ENCODE measurements at regions not wholly inside any gene's neighbourhood (a gene's known extent, or its start where the extent isn't known, plus 50 kb on each side); places are given as distances from the start of the nearest gene placed in this dataset.
"Not testable (repeated sequence)": the region's sequence is repeated elsewhere in the genome, so short reads cannot be mapped to it uniquely, and the experiment has no call there.

DNA sequence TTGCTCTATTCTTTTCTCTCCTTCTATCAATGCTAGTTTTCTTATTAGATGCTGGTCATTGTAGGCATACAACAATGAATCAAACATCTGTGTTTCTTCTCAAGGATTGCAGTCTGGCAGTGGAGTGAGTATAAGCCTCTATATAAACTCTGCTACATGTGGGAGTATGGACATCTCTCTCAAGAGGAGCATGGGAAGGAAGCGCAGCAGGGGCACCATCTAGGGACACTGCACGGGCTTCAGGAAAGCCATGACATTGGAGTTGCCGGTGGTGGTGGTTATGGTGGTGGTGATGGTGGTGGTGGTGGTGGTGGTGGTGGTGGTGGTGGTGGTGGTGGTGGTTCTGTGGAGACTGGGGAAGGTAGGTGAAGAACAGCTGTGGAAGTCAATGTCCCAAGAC lies 462.6 kb downstream of the RNF144A start:
- DNase-seq (ENCODE audit: low spot score): no peak

DNA sequence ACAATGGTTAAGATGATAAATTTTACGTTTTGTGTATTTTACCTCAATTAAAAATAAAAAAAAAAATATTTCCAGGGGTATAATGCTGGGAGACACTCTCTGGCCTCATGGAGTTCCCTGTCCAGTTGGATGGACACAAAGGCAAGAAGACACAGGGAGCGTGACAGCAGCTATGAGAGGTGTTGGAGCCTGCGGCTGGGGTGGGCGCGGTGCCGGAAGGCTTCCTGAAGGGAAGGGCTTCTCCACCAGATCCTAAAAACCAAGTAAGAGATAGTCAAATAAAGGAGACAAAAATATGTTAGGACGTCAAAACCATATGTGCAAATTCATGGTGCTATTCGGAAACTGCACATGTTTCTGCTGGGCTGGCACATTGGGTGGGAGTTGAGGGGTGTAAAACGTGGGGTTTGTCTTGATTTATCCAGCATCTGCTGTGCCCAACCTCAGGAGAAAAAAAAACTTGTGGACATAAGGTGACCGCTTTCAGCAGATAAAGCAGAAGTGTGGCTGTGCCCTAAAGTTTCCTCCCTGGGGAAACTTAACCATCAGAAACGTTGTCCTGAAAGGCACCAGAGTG lies 467.6 kb downstream of the RNF144A start:
- no peak for DNase-seq (ENCODE audit: low spot score)

DNA sequence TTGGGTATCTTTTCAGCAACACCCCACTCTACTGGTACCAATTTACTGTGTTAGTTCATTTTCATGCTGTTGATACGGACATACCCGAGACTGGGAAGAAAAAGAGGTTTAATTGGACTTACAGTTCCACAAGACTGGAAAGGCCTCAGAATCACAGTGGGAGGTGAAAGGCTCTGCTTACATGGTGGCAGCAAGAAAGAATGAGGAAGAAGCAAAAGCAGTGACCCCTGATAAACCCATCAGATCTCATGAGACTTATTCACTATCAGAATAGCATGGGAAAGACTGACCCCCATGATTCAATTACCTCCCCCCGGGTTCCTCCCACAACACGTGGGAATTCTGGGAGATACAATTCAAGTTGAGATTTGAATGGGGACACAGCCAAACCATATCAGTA lies 473.1 kb downstream of the RNF144A start:
- not testable (repeated sequence) for DNase-seq (ENCODE audit: low spot score)

DNA sequence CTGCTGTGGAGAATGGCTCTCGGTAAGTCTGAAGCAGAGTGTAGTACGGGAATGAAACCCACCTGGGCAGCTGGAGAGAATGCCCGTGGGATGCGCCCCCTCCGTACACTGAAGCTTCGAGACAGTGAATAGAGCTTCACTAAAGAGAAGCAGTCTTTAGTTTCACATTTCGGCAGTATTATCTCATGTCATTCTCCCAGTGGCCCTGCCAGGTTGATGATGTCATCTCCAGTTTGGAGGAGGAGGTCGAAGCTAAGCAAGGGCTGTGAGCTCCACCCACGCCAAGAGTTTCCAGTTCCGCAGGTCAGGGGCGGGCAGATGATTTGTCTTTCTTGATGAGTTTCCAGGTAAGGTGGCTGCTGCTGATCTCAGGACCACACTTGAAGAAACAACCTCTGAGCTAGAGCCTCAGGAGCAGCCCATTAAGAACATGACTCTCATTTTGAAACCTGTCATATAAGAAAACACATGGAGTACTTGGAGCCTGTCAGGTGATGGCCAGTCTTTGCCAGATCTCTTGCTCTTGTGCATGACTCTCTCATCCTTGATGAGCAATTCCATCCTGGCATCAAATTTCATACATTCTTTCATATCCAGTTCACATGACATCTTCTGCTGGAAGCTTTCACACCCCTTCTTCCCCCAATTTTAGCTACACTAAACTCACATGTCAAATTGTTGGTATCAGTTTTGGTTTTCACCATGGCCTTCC lies 475.0 kb downstream of the RNF144A start:
- peak; percentile 2 for DNase-seq (ENCODE audit: low spot score)

DNA sequence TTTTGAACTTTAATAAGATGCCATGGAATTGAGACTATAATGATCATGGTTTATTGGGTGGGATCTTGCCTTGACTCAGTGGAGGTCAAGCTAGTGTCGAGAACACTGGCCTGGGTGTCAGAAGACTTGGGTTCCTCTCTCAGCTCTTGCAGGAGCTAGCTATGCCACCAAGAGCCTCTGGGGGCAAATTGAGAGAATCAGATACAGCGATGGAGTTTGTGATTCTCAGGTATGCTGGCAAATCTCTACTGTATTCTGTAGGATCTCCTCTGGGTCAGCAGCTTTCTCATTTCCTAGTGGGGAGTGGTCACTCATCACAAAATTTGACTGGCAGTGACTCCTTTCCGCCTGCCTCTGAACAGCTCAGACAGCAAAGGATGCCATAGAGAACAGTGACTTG lies 477.0 kb downstream of the RNF144A start:
- no peak for DNase-seq (ENCODE audit: low spot score)

DNA sequence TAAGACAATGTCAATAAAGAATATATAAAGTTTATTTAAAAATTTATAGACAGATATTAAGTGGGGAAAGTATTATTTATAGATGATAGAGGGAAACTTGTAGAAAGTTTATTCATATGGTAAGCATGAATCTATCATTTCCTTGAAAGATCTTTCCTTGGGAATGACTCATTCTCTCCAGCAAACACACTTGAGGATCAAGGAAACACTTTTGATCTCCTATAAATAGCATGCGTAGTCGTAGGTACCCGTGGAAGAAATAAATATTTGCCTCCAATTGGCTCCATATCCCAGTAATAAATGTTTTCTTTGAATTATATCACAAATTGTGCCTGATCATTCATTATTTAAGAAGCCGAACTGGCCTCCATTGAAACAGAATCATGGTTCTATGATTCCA lies 483.4 kb downstream of the RNF144A start:
- DNase-seq (ENCODE audit: low spot score): no peak

DNA sequence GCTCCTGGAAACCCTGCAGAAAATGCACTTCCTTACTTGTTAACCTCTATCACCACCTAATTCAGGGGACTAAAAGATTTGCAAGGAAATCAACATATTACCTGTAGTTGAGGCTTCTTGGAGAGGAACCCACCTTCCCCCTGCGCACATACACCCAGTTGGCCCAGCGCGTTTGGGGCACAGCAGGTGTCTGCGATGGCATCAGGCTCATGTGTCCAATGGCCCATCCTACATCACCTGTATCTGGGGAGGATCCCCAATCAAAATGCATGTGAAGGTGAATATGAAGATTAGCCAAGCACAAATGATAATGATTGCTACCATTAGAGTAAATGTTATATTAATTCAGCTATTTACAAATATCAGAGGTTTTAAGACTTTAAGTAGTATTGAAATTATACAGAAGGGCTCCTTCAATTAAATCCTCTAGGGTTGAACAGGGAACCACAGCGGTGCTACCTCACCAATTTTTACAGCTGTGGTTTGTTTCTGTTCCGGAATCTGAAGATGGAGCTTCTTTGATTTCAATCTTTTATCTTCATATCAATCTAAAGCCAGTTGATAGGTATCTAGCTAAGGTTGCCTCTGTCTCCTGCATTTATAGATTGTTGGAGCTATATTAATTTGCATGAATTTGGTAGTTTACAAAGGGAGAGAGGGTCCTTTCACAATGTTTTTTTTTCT lies 486.0 kb downstream of the RNF144A start:
- no peak for DNase-seq (ENCODE audit: low spot score)

DNA sequence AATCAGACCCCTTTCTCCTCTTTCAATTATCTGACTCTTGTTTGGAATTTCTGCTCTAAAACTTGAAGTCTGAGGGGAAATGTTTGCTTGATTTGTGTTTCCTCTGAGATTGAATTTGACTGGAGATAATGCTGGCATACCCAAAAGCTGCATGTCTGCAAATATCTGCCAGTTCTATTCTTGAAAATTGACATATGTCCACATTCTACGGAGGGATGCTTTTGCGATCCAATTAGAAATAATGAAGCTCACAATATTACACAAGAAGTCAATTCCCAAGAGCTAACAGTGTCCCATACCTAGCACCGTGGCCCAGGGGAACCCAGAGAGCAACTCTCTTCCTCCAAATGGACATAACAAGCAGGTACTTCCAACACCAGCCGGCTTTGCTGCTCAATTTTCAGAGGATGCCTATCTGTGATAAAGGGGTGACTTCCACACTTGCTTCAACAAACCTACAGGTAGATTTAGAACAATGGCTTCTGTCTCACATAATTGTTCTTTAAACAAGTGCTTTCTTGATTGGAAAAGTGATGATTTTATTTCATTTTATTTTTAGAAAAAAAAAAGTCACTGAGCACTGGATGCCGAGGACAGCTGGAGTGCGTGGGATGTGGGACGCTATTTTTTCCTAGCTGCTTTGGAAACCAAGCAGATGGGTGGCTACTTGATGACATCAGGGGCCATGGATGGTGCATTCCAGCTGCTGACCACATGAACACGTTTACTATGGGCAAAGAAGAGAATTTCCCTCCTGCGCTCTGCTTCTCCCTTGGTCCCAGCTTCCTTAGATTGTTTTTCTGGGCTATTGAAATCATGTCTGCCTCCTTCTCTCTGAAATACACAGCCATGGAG lies 488.9 kb downstream of the RNF144A start:
- no peak for DNase-seq (ENCODE audit: low spot score)

DNA sequence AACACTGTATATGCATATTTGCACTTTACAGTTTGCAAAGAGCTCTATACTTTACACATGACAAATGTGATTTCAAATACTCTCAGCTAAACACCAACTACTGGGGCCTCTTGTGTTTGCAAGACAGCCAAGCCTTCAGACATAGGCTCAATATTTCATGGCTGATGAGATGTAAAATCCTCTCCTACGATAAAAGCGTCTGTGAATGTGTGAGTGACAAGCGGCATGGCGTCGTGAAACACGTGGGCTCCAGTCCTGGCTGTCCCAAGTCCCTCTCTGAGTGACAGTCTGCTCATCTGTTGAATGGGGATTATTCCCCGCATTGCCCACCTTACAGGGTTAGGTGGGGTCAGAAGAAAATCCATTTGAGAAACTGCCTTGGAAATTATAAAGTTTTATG lies 489.8 kb downstream of the RNF144A start:
- DNase-seq (ENCODE audit: low spot score): no peak

DNA sequence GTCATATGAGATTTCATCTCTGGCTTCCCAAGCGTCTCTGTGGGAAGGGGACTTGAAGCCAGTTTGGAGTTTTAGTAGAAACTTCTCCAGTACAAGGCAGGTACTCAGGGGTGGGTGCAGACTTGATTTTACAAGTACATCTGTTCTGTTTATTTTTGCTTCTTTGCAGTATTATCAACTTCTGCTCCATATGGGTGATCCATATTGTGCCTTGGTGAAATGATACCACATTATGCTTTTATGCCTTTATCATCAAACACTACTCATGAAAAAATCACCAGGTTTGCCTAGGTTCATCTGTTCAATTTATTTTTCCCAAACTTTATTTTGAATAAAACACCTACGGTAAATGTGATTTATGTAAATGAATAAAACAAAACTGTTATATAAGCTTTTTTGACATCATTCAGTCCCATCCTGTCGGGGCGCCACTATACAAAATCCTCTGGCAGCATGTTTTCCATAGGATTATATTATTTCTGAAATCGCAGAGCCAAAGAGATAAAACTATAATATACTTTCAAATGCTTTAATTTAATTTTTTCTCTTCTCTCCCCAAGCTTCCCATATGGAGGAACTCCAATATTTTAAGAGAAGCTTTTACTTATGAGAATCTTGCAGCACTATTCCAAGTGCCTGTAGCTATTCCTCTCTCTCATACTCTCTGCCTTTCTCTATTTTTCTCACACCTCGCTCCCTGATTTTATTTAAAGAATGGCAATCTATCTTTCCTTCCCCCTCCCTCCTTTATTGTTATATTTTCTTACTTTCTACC lies 490.9 kb downstream of the RNF144A start:
- no peak for DNase-seq (ENCODE audit: low spot score)

DNA sequence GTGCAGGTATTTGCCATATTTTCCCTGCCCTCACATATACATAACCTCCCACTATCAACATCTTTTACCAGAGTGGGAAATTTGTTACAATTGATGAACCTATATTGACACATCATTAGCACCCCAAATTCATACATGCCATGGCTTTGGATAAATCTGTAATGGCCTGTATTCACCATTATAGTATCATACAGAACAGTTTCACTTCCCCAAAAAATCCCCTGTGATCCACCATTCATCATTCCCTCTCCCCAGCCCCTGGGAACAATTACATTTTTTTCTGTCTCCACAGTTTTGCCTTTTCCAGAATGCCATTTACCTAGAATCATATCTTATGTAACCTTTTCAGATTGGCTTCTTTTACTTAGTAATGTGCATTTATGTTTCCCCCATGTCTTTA lies 494.5 kb downstream of the RNF144A start:
- no peak for DNase-seq (ENCODE audit: low spot score)

DNA sequence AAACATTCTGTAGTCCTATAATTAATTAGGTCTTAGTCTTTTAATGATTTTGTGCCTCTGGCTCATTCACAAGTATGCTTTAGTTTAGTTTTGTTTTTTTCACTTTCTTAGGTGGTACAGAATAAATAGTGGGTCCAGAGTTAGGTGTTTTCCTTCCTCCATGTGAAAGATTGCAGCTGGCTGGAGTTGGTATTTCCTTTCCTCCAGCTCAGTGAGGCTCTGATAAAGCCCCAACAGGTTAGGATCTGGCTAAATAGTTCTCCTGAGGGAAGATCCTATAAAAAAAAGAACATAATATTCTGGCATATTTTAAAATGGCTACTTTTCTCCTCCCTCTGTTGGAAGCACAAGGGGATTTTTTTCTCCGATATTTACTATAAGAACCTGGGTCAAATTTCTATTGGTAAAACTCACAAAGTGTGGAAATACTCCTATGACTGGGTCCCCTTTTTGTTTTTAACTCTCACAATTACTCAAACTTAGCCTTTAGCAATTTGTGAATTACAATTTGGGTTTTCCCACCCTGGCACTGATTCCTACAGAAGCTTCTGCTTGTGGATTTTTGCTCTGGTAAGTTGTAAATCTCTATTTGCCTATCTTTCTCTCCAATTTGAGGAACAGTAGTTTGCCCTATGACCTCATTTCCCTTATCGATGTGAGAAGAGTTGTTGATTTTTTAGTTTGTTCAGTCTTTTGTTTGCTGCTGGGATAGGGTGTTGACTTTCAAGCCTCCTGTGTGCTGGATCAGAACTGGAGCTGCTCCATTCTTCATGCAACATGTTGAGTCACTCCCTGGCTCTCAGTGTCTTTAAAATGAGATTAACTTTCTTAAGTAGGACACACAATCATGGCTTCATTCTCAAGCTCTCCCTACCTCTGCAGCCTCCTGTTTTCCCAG lies 500.9 kb downstream of the RNF144A start:
- no peak for DNase-seq (ENCODE audit: low spot score)

DNA sequence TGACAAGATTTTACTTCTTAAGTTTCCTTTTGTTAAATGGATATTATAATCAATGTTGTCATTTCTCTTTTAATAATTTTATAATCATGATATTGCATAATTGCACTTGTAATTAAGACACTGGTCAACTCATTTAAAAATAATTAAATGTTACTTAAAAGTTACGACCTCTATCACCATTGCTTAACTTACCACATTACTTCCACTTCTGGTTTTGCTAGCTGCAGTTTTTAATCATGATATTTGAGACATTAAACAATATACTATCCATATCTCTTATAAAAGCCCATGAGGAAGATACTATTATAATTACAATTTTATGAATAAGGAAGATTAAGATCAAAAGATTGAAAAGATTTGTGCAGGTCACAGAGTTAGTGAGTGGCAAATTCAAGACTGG lies 502.0 kb downstream of the RNF144A start:
- no peak for DNase-seq (ENCODE audit: low spot score)

DNA sequence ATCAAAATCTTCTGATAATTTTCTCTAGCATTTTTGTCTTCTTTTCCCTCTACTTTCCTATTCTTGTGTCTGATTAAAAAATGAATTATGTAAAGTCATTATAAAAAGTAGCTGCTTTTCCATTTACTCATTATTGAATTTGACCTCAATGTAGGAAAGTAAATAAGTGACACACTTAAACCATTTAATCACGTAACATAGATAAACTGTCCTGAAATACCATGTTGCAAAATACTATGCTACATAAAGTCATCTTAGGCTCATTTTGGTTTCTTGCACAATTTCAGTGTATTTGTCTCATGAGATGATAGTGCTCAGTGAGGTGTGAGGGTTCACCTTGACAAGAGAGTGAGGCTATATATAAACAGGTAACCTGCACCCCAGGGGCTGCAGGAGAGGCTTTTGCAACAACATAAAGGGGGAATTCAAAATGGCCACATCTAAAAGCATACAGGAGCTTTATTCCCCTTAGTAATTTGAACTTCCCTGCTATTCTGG lies 502.7 kb downstream of the RNF144A start:
- DNase-seq (ENCODE audit: low spot score): no peak

DNA sequence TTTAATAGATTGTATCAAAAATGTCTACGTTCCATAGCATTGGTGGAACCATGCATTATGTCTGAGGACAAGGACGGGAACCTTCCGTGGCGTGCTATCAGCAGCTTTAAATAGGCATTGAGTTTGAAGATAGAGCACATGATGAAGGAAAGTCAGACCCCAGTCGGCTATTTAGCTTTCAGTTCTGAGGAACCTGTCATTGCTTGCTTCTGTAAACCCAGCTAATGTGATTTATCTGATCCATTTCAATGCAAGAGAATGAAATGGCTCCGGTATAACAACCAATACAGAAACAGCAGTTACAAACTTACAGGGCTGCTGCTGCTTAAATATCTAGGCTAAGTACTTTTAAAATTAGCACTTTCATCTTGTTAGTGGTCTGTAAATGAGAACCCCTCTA lies 503.3 kb downstream of the RNF144A start:
- DNase-seq (ENCODE audit: low spot score): no peak

DNA sequence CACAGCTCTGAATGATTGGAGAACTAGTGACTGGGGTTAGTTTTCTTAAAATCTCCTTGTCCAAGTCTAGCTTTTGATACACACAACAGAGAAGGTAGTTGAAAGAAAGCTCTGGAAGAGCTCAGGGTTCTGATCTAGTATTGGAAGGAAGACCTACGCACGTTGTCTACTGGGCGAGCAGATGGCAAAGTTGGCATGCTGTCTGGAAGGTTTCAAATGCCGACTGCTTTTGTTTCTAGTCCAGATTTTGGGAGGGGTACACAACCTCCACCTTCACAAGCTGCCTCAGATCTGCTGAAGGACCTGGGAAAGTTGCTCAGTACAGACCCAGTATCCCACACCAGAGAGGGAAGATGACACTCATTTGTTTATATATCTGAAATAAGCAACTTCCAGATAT lies 507.3 kb downstream of the RNF144A start:
- DNase-seq (ENCODE audit: low spot score): no peak

DNA sequence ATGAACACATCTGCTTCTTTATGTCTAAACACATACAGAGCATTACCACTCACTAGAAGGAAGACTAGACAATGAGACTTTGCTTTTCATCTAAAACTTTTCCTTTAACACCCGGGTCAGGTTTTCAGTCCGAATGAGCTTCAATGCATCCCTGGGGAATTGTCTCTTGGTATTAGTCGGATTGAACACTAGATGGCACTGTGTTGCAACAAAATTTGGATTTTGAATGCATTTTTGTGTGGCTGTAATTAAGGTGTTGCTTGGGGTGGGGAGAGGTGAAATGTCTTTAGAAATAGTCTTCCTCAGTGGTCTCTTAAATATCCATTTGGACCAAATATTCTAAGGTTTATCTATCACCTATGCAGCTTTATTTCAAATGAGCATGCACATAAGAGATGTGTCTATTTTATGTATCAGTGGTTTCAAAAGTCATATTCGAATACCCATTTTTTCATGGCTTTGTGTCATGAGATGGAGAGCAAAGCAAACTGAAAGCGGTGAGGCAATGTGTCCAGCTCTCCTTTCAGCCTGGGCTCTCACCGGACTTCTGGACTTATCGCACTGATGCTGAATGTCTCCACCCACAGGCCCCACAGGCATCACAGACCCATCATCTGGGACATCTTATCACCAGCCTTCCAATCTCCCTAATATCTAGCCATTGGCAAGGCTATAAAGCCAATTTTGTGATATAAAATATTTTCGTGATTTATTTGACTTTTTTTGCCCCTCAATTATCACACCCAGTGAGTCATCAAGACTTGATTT lies 510.3 kb downstream of the RNF144A start:
- peak; percentile 35 for DNase-seq (ENCODE audit: low spot score)

DNA sequence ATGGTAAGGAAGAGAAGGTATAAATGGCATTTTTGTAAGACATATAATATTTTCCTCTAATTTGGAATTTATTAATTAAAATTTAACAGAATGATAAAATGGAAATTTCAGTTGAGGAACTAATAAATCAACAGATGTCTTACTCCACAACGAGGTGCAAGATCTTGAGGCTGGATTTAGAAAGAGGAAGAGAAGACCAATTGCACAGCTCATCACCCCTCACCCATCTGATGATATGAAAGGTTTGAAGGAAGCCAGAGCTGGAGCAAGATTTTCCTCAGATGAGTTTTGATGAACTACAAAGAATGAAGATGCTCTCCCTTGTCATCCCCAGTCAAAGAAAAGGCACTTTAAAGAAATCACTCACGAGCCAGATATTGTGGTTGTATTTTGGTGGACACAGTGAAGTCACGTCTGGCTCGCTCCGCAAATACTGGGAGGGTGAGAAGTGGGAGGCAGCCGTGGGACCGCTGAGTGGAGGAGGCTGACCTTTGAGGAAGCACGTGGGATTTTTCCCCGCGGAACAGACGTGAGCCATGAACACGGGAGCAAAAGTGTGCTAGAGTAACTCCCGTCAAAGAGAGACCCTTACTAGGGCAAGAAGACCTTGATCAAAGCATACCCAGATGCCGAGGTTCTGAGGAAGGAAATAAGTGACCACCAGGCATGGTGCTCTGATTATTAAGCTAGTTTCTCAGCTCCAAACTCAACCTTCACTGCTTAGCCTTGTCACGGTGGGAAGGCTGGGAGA lies 511.4 kb downstream of the RNF144A start:
- no peak for DNase-seq (ENCODE audit: low spot score)

DNA sequence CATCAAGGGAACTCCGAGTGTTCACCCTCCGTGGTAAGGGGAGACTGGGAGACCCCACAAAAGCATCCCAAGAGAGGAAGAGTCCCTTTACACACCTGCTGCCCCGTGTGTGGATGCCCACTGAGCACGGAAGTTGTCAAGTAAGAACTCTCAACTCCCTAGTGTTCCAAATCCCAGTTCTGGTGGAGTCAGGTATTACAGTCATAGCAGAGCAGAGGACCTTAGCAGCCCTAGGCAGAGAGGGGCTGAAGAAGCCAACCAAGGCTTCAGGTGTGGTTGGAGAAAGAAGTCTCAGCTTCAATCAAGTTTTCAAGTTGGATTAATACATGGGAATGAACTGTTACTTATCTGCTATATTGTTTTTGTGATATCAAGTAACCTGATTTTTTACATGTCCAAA lies 512.5 kb downstream of the RNF144A start:
- DNase-seq (ENCODE audit: low spot score): no peak

Data from H4 (cell line).